GM19035 (cell line): ENCODE measurements at regions not wholly inside any gene's neighbourhood (a gene's known extent, or its start where the extent isn't known, plus 50 kb on each side); places are given as distances from the start of the nearest gene placed in this dataset.

Experiments used
- ATAC-seq: cut with Tn5 transposase; IDR thresholded peaks from one replicate; pipeline ENCODE4 v1.9.1; 2021; ENCODE audit not compliant: unreplicated experiment

GRCh38 chr22:47781427-47782111 lies 1019.1 kb downstream of the TBC1D22A start:
- ATAC-seq, result no peak

GRCh38 chr22:47781024-47781423 lies 1018.6 kb downstream of the TBC1D22A start:
- no peak for ATAC-seq

- ATAC-seq, result no peak
Measured at GRCh38 chr22:47780281-47780875, 1017.9 kb downstream of the TBC1D22A start.

GRCh38 chr22:47779474-47779873 lies 1017.0 kb downstream of the TBC1D22A start:
- no peak for ATAC-seq

GRCh38 chr22:47778160-47778658 lies 1015.8 kb downstream of the TBC1D22A start:
- ATAC-seq, result no peak

- no peak for ATAC-seq
Measured at GRCh38 chr22:47777426-47777825, 1015.0 kb downstream of the TBC1D22A start.

- ATAC-seq, result no peak
Measured at GRCh38 chr22:47776329-47776728, 1013.9 kb downstream of the TBC1D22A start.

- no peak for ATAC-seq
Measured at GRCh38 chr22:47775686-47776085, 1013.2 kb downstream of the TBC1D22A start.

GRCh38 chr22:47775191-47775590 lies 1012.7 kb downstream of the TBC1D22A start:
- ATAC-seq, result no peak

- no peak for ATAC-seq
Measured at GRCh38 chr22:47773635-47774034, 1011.2 kb downstream of the TBC1D22A start.

- no peak for ATAC-seq
Measured at GRCh38 chr22:47772864-47773263, 1010.4 kb downstream of the TBC1D22A start.

GRCh38 chr22:47769652-47770051 lies 1007.2 kb downstream of the TBC1D22A start:
- ATAC-seq, result no peak

- ATAC-seq, result no peak
Measured at GRCh38 chr22:47768027-47768426, 1005.6 kb downstream of the TBC1D22A start.

- no peak for ATAC-seq
Measured at GRCh38 chr22:47767403-47767802, 1005.0 kb downstream of the TBC1D22A start.

GRCh38 chr22:47765757-47766156 lies 1003.3 kb downstream of the TBC1D22A start:
- ATAC-seq, result no peak

GRCh38 chr22:47762141-47762540 lies 999.7 kb downstream of the TBC1D22A start:
- ATAC-seq, result no peak

- ATAC-seq, result no peak
Measured at GRCh38 chr22:47759909-47760308, 997.5 kb downstream of the TBC1D22A start.

- no peak for ATAC-seq
Measured at GRCh38 chr22:47757741-47758140, 995.3 kb downstream of the TBC1D22A start.

GRCh38 chr22:47750086-47750485 lies 987.6 kb downstream of the TBC1D22A start:
- no peak for ATAC-seq

GRCh38 chr22:47748957-47749356 lies 986.5 kb downstream of the TBC1D22A start:
- ATAC-seq, result no peak

- no peak for ATAC-seq
Measured at GRCh38 chr22:47748271-47748670, 985.8 kb downstream of the TBC1D22A start.

- no peak for ATAC-seq
Measured at GRCh38 chr22:47740109-47740805, 977.8 kb downstream of the TBC1D22A start.
